Pancreas (tissue), 10 donors: ENCODE measurements at regions not wholly inside any gene's neighbourhood (a gene's known extent, or its start where the extent isn't known, plus 50 kb on each side); places are given as distances from the start of the nearest gene placed in this dataset.

Experiments
- ATAC-seq, 4 donors: fragments of 200-7000 bp; cut with Tn5 transposase; one replicate each; pipeline versions ENCODE4 v1.8.0 to v1.9.1; 2020; ENCODE audit warnings: mild to moderate bottlenecking in 4 of 4, moderate library complexity in 4 of 4
- DNase-seq, 6 donors: peaks; one replicate each; pipeline ENCODE4 v3.0.0-alpha.2; 2020
- FAIRE-seq: peaks from 2 replicates; lab custom pipeline; 2012; peaks lifted over from hg19 to GRCh38; lab: Jason Lieb, UNC
- H3K27ac ChIP-seq, 4 donors: fragments of 200-600 bp; sonication (generic); 1 replicate in 3 of 4; 2 replicates in 1 of 4; pipeline versions ENCODE4 v1.5.0 to v1.8.0; 2020
- H3K27me3 ChIP-seq, 4 donors: fragments of 200-600 bp; one replicate each; pipeline ENCODE4 v1.8.0; 2021
- H3K36me3 ChIP-seq, 3 donors: fragments of 200-600 bp; sonication (generic) in 1 of 3; one replicate each; pipeline versions ENCODE4 v1.5.0 to v1.8.0; 2020 to 2021
- H3K4me1 ChIP-seq, 3 donors: fragments of 200-600 bp; one replicate each; pipeline ENCODE4 v1.8.0; 2021
- H3K4me3 ChIP-seq, 4 donors: fragments of 200-600 bp; sonication (generic) in 2 of 4; one replicate each; pipeline versions ENCODE4 v1.5.0 to v1.8.0; 2020 to 2021
- H3K9me3 ChIP-seq, 4 donors: fragments of 200-600 bp; one replicate each; pipeline ENCODE4 v1.8.0; 2021
- WGBS, 2 donors: extraction: QIAGEN DNeasy Blood & Tissue Kit; methylation state at CpG; one replicate each; pipeline ENCODE4 v1.1.7; 2013; 5-methylcytosine and 5-hydroxymethylcytosine counted together
- intact Hi-C, 3 donors: fragments of 100-400 bp; cut with DNase I; formaldehyde crosslinking; loops; one replicate each; pipeline versions ENCODE4 v1.11.1 to v1.14.2; 2022
- TF ChIP-seq, protein P1 (sequence below), 4 donors: fragments of 200-600 bp; sonication (generic) in 3 of 4; IDR thresholded peaks; one replicate each; pipeline versions ENCODE4 v1.5.0 to v1.8.0; 2021; ENCODE audit warnings: antibody characterized with exemption in 4 of 4
- donor health status: healthy with polysubstance abuse.
- donor health status: DM: no; HTN: no; CAD: no; lungs with moderate emphysema.
- donor health status: DM: no; HTN: no; CAD: no.
- donor health status: control.
- donor health status: control.
- donor health status: Bipolar disorder and iron deficiency.
- donor health status: DM: yes; HTN: yes; CAD: no.
- donor health status: DM: no; HTN: no; CAD: no.
- donor health status: DM: no; HTN: no; CAD: no.
- donor health status: DM: yes; HTN: yes; CAD: no.

DNA sequence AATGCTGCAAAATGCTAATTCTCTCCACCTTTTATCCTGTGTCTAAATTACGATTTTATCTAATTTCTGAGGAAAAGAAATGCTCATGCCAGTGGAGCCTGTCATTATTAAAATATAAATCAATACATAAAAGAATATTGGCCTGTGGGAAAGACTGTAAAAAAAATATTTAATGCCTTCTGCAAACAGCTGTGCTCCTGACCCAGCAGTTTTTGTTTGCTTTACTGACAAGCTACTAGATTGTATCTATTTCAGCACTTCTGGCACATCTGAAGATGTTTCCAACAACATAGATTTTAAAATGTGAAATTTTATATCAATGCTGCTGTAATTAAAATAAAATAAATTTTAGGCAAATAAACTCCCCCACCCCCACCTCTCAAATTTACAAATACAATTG lies 493.6 kb upstream of the AGTR1 start:
- DNase-seq (no peak), ATAC-seq (peak in 1 of 4 donors; percentile 29), FAIRE-seq (no peak)
- TF ChIP-seq, protein P1, sequence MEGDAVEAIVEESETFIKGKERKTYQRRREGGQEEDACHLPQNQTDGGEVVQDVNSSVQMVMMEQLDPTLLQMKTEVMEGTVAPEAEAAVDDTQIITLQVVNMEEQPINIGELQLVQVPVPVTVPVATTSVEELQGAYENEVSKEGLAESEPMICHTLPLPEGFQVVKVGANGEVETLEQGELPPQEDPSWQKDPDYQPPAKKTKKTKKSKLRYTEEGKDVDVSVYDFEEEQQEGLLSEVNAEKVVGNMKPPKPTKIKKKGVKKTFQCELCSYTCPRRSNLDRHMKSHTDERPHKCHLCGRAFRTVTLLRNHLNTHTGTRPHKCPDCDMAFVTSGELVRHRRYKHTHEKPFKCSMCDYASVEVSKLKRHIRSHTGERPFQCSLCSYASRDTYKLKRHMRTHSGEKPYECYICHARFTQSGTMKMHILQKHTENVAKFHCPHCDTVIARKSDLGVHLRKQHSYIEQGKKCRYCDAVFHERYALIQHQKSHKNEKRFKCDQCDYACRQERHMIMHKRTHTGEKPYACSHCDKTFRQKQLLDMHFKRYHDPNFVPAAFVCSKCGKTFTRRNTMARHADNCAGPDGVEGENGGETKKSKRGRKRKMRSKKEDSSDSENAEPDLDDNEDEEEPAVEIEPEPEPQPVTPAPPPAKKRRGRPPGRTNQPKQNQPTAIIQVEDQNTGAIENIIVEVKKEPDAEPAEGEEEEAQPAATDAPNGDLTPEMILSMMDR (IDR thresholded peaks at IDR 0.05), result no peak
- no peak overlapping the region for H3K27ac ChIP-seq
- no peaks in the 10 kb centered on the region for H3K36me3 ChIP-seq
- WGBS, 2 donors, result 18 to 23% methylated on average over 1 of the region's 1 CpG
- H3K4me3 ChIP-seq, result no peak overlapping the region
- H3K27me3 ChIP-seq, result no peaks in the 10 kb centered on the region
- intact Hi-C loops, result no loop called here
- no peaks in the 10 kb centered on the region for H3K4me1 ChIP-seq
- no peaks in the 10 kb centered on the region for H3K9me3 ChIP-seq

DNA sequence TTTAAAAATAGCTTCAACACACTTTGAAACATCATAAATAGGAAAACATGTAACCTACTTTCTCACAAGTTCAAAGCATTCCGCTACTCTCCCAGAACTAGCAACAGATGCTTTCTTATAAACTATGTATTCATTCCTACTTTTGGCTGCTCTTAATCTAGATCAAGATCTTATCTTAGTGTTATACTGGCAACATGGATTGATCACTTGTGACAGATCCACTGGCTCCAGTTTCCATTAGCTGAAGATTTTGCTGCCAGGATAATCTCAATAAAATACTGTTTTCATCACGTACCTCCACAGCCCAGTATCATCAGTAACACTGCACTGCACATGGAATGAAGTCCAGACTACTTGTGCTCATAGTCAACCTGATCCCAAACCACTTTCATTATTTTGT lies 491.7 kb upstream of the AGTR1 start:
- TF ChIP-seq, protein P1 (IDR thresholded peaks at IDR 0.05), result no peak
- 87 to 91% methylated on average over 2 of the region's 2 CpGs for WGBS, 2 donors
- no peaks in the 10 kb centered on the region for H3K9me3 ChIP-seq
- H3K4me3 ChIP-seq, result no peak overlapping the region
- ATAC-seq, result no peak
- H3K27me3 ChIP-seq, result no peaks in the 10 kb centered on the region
- intact Hi-C loops, result no loop called here
- no peak for FAIRE-seq
- no peak overlapping the region for H3K27ac ChIP-seq
- H3K4me1 ChIP-seq, result no peaks in the 10 kb centered on the region
- DNase-seq, result no peak
- no peaks in the 10 kb centered on the region for H3K36me3 ChIP-seq

DNA sequence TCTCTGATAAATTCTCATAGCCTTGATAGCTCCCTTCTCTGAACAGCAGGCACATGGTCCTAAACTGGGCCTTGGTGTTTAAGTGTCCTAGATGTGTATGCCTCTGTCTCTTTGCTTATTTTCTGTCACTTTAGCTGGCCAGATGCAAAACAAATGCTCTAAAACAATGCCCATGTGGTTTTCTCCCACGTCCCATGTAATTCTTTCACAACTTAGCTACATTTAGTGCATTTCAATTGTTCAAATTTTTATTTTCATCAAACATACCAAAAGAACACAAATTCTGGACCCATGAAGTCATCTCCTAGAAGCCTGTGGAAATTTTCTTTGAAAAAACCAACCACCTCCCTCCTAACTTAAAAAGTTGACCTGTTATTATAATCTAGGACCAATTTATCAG lies 491.3 kb upstream of the AGTR1 start:
- TF ChIP-seq, protein P1 (IDR thresholded peaks at IDR 0.05), result no peak
- ATAC-seq, result no peak
- intact Hi-C loops, result no loop called here
- no peak overlapping the region for H3K4me3 ChIP-seq
- H3K27ac ChIP-seq, result no peak overlapping the region
- no peak for FAIRE-seq
- H3K36me3 ChIP-seq, result no peaks in the 10 kb centered on the region
- H3K27me3 ChIP-seq, result no peaks in the 10 kb centered on the region
- no peak for DNase-seq
- 64% methylated on average over 1 of the region's 1 CpG for WGBS, 2 donors
- no peaks in the 10 kb centered on the region for H3K4me1 ChIP-seq
- H3K9me3 ChIP-seq, result no peaks in the 10 kb centered on the region

DNA sequence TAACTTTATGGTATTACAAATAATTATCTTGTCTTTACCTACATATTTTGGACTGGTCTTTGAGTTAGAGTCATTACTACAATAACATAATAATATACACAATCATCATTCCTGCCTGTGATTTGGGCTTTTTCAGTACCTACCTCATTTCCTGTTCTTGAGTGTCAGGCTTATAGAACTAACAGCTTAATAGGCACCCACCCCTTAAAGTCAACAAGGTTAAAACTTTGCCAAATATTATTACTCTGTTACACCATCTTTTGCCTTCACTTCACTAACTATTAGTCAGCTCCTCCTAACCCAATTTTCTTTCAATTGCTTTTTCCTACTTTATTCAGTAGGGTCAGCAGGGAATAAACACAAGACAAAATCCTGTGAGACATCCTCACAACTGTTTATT lies 488.7 kb upstream of the AGTR1 start:
- no peak for ATAC-seq
- Histone ChIP-seq H3K4me3 (no peak overlapping the region), H3K27me3 (no peaks in the 10 kb centered on the region), H3K4me1 (no peaks in the 10 kb centered on the region), H3K27ac (no peak overlapping the region), H3K36me3 (no peaks in the 10 kb centered on the region), H3K9me3 (no peaks in the 10 kb centered on the region)
- FAIRE-seq, result no peak
- TF ChIP-seq, protein P1 (IDR thresholded peaks at IDR 0.05), result no peak
- intact Hi-C loops, result no loop called here
- DNase-seq, result no peak

DNA sequence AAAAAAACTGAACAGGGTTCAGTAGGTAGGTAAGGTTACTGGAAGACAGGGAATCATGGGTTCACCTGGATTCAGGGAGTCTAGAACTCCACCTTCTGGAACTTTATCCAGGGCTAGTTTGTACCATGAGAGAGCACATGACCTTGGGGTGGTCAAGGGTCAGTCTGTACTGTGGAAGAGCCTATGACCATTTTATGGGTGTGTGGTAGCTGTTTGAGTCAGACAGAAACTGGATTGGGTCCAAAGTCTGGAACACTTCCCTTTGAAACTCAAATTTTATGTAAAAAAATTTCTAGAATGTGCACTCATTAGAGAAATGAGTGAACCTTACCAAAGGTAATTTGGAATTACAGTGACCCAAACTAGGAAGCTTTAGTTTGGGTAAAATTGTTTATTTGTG lies 486.0 kb upstream of the AGTR1 start:
- no peaks in the 10 kb centered on the region for H3K36me3 ChIP-seq
- no peaks in the 10 kb centered on the region for H3K9me3 ChIP-seq
- ATAC-seq (peak in 2 of 4 donors; percentile 34 to 38), FAIRE-seq (no peak), DNase-seq (no peak)
- no peak overlapping the region for H3K27ac ChIP-seq
- H3K4me3 ChIP-seq, result no peak overlapping the region
- TF ChIP-seq, protein P1 (IDR thresholded peaks at IDR 0.05), result no peak
- no peaks in the 10 kb centered on the region for H3K27me3 ChIP-seq
- intact Hi-C loops, result no loop called here
- no peaks in the 10 kb centered on the region for H3K4me1 ChIP-seq
